HCT116 (cell line): ENCODE measurements at regions not wholly inside any gene's neighbourhood (a gene's known extent, or its start where the extent isn't known, plus 50 kb on each side); places are given as distances from the start of the nearest gene placed in this dataset.

Experiments used
- ATAC-seq: fragments of 200-7000 bp; cut with Tn5 transposase; 2 replicates; pipeline ENCODE4 v1.9.1; 2020; ENCODE audit warnings: mild to moderate bottlenecking, moderate library complexity
- BruUV-seq: library from RNA; stranded (reverse); fragments of 400-500 nt; replicated peaks from 2 replicates; lab custom pipeline; 2021; lab: Mats Ljungman, UMichigan
- CTCF ChIA-PET: fragments of 300-600 bp; sonication (Branson Sonifier 250); formaldehyde crosslinking; loops from one replicate; lab custom pipeline; 2021; ENCODE audit warnings: antibody characterized with exemption; lab: Charles Lee
- POLR2A ChIA-PET: fragments of 300-600, 350-600 bp; sonication (Branson Sonifier 250); formaldehyde crosslinking; loops from one replicate; lab custom pipeline; 2021; ENCODE audit warnings: antibody characterized with exemption; lab: Charles Lee
- RAD21 ChIA-PET, 2 experiments: fragments of 300-600 bp; sonication (Branson Sonifier 250); formaldehyde crosslinking; loops; one replicate each; lab custom pipeline; 2023; ENCODE audit warnings: low total read pairs in 2 of 2; ENCODE audit not compliant: uncharacterized antibody in 2 of 2, unreplicated experiment in 2 of 2, low non-redundant PET in 1 of 2; lab: Charles Lee
- DNase-seq: peaks from one replicate; pipeline ENCODE4 v3.0.0-alpha.2; 2010; ENCODE audit warnings: low read depth, low spot score
- H2AFZ ChIP-seq: fragments of 200-600 bp; shearing (Covaris generic), sonication (generic); 2 replicates; pipeline ENCODE4 v1.6.1; 2017; ENCODE audit warnings: low read depth, mixed run types, mixed read lengths, antibody characterized with exemption, low read length; ENCODE audit not compliant: poor library complexity, severe bottlenecking
- H3K27ac ChIP-seq: 2 replicates; pipeline ENCODE4 v1.5.1; 2012; ENCODE audit warnings: low read depth, low read length
- H3K27me3 ChIP-seq: fragments of 200-600 bp; sonication (generic); 2 replicates; pipeline ENCODE4 v1.6.1; 2016; ENCODE audit warnings: mixed run types, low read length, mixed read lengths; ENCODE audit not compliant: insufficient read depth
- H3K36me3 ChIP-seq, 2 experiments: fragments of 200-500 bp in 1 of 2; fragments of 200-600 bp in 1 of 2; sonication (Bioruptor generic) in 1 of 2; sonication (generic) in 1 of 2; 2 replicates each; pipeline versions ENCODE4 v1.5.1 to v1.6.1; 2014 to 2016; ENCODE audit warnings: low read length in 2 of 2, inconsistent platforms in 1 of 2, mixed read lengths in 1 of 2, mixed run types in 1 of 2; ENCODE audit not compliant: insufficient read depth in 2 of 2, control insufficient read depth in 1 of 2
- H3K4me1 ChIP-seq, 2 experiments: fragments of 200-600 bp in 1 of 2; sonication (generic) in 1 of 2; 2 replicates each; pipeline versions ENCODE4 v1.5.1 to v1.6.1; 2012 to 2017; ENCODE audit warnings: low read length in 2 of 2, inconsistent platforms in 1 of 2, mild to moderate bottlenecking in 1 of 2, mixed read lengths in 1 of 2, mixed run types in 1 of 2, moderate library complexity in 1 of 2; ENCODE audit not compliant: insufficient read depth in 2 of 2, control insufficient read depth in 1 of 2
- H3K4me2 ChIP-seq: fragments of 200-600 bp; sonication (generic); 2 replicates; pipeline ENCODE4 v1.6.1; 2017; ENCODE audit warnings: mixed run types, low read length, mixed read lengths
- H3K4me3 ChIP-seq, 2 experiments: fragments of 200-600 bp in 1 of 2; sonication (generic) in 1 of 2; replicated peaks in 1 of 2; 2 replicates each; pipeline ENCODE4 v1.5.1; 2011 to 2016; ENCODE audit warnings: low read length in 2 of 2, control low read depth in 1 of 2, low read depth in 1 of 2, mild to moderate bottlenecking in 1 of 2, mixed read lengths in 1 of 2, mixed run types in 1 of 2
- H3K79me2 ChIP-seq: fragments of 200-600 bp; sonication (generic); 2 replicates; pipeline ENCODE4 v1.6.1; 2017; ENCODE audit warnings: mild to moderate bottlenecking, mixed run types, low read length, moderate library complexity, mixed read lengths; ENCODE audit not compliant: insufficient read depth
- H3K9ac ChIP-seq: fragments of 200-600 bp; sonication (generic); 2 replicates; pipeline ENCODE4 v1.6.1; 2016; ENCODE audit warnings: low read length, mixed read lengths
- H3K9me2 ChIP-seq: fragments of 200-600 bp; sonication (generic), shearing (Covaris generic); 2 replicates; pipeline ENCODE4 v1.6.1; 2017; ENCODE audit warnings: mixed run types, mild to moderate bottlenecking, moderate library complexity; ENCODE audit not compliant: insufficient read depth
- H3K9me3 ChIP-seq, 2 experiments: fragments of 200-500 bp in 1 of 2; fragments of 200-600 bp in 1 of 2; sonication (Bioruptor generic) in 1 of 2; sonication (generic) in 1 of 2; 2 replicates each; pipeline ENCODE4 v1.6.1; 2014 to 2017; ENCODE audit warnings: low read length in 2 of 2, mixed read lengths in 2 of 2, inconsistent platforms in 1 of 2, low read depth in 1 of 2, mild to moderate bottlenecking in 1 of 2, mixed run types in 1 of 2, moderate library complexity in 1 of 2; ENCODE audit not compliant: control insufficient read depth in 1 of 2, insufficient read depth in 1 of 2
- H4K20me1 ChIP-seq: fragments of 200-600 bp; sonication (generic), shearing (Covaris generic); 2 replicates; pipeline ENCODE4 v1.6.1; 2017; ENCODE audit warnings: mixed run types, mild to moderate bottlenecking, moderate library complexity; ENCODE audit not compliant: insufficient read depth
- CBX3 ChIP-seq: IDR thresholded peaks from 2 replicates; pipeline ENCODE4 v1.6.1; 2012; ENCODE audit warnings: low read depth
- CTCF ChIP-seq, 3 experiments: fragments of 200-600 bp in 1 of 3; sonication (generic) in 1 of 3; IDR thresholded peaks in 2 of 3; conservative IDR thresholded peaks in 1 of 3; 2 replicates each; pipeline ENCODE4 v1.5.1; 2012 to 2017; ENCODE audit warnings: low read depth in 2 of 3, low read length in 2 of 3, antibody characterized with exemption in 1 of 3, borderline replicate concordance in 1 of 3, control low read depth in 1 of 3, mild to moderate bottlenecking in 1 of 3, mixed read lengths in 1 of 3, mixed run types in 1 of 3, moderate library complexity in 1 of 3; ENCODE audit not compliant: insufficient read depth in 1 of 3
- EGR1 ChIP-seq: IDR thresholded peaks from 2 replicates; pipeline ENCODE4 v1.6.1; 2012; ENCODE audit warnings: low read depth
- ELF1 ChIP-seq: IDR thresholded peaks from 2 replicates; pipeline ENCODE4 v1.6.1; 2012; ENCODE audit warnings: low read depth, borderline replicate concordance
- JUND ChIP-seq: IDR thresholded peaks from 2 replicates; pipeline ENCODE4 v1.6.1; 2012
- MAX ChIP-seq: IDR thresholded peaks from 2 replicates; pipeline ENCODE4 v1.6.1; 2012
- RAD21 ChIP-seq: IDR thresholded peaks from 2 replicates; pipeline ENCODE4 v1.6.1; 2012; ENCODE audit warnings: low read depth, mild to moderate bottlenecking
- SIN3A ChIP-seq: IDR thresholded peaks from 2 replicates; pipeline ENCODE4 v1.6.1; 2012; ENCODE audit warnings: low read depth
- SRF ChIP-seq: IDR thresholded peaks from 2 replicates; pipeline ENCODE4 v1.6.1; 2012; ENCODE audit warnings: low read depth
- TCF7L2 ChIP-seq: IDR thresholded peaks from 2 replicates; pipeline ENCODE4 v1.7.0; 2011; ENCODE audit warnings: borderline replicate concordance, inconsistent platforms; ENCODE audit not compliant: insufficient read depth, insufficient read length; ENCODE audit errors: extremely low read depth
- ZNF274 ChIP-seq: fragments of 200-500 bp; sonication (Bioruptor generic); IDR thresholded peaks from 2 replicates; pipeline ENCODE4 v1.6.1; 2014; ENCODE audit warnings: mild to moderate bottlenecking, low read depth, low read length, inconsistent platforms
- intact Hi-C: fragments of 100-400 bp; cut with micrococcal nuclease; formaldehyde crosslinking; loops from 2 replicates; pipeline ENCODE4 v1.10.0; 2022

- H3K9me3 ChIP-seq: no peaks in the 10 kb centered on the region
- RAD21 ChIA-PET: no interaction called here
Observed at GRCh38 chr20:40280616-40281015, 408.4 kb downstream of the MAFB start.

More at GRCh38 chr20:40280616-40281015, 408.4 kb downstream of the MAFB start:
- Histone ChIP-seq H3K27ac (no peak overlapping the region), H3K9ac (no peak overlapping the region), H2AFZ (no peak overlapping the region), H3K4me1 (no peaks in the 10 kb centered on the region), H4K20me1 (no peaks in the 10 kb centered on the region), H3K4me2 (no peak overlapping the region), H3K4me3 (no peak overlapping the region), H3K27me3 (peaks cover 11% of the 10 kb centered on the region; the same call in 1 of the 2 replicates), H3K79me2 (no peaks in the 10 kb centered on the region), H3K36me3 (no peaks in the 10 kb centered on the region), H3K9me2 (no peaks in the 10 kb centered on the region)
- DNase-seq: no peak
- ChIA-PET CTCF (no interaction called here), POLR2A (no interaction called here)
- no TSS peak for BruUV-seq
- TF ChIP-seq CTCF (IDR thresholded peaks at IDR 0.05 in 2 of 3, conservative IDR thresholded peaks at IDR 0.05 in 1 of 3; ENCODE audit: borderline replicate concordance in 1 of 3, insufficient read depth in 1 of 3, low read depth in 2 of 3, low read length in 2 of 3) (no peak), SRF (no peak), ZNF274 (no peak), ELF1 (no peak), TCF7L2 (no peak), JUND (no peak), SIN3A (no peak), EGR1 (no peak), CBX3 (no peak), RAD21 (no peak), MAX (no peak)
- intact Hi-C loops: no loop called here
- ATAC-seq: no peak
